IPS-18c (cell line): ENCODE measurements at regions not wholly inside any gene's neighbourhood (a gene's known extent, or its start where the extent isn't known, plus 50 kb on each side); places are given as distances from the start of the nearest gene placed in this dataset.
"Not testable (repeated sequence)": the region's sequence is repeated elsewhere in the genome, so short reads cannot be mapped to it uniquely, and the experiment has no call there.

Experiments
- H3K4me3 ChIP-seq: 2 replicates; pipeline ENCODE4 v1.7.0; 2013; ENCODE audit warnings: low read depth, mild to moderate bottlenecking, low read length, moderate library complexity; ENCODE audit not compliant: insufficient read depth
- H3K9me3 ChIP-seq: one replicate; pipeline ENCODE4 v1.6.1; 2013; ENCODE audit warnings: mild to moderate bottlenecking, low read length, moderate library complexity; ENCODE audit not compliant: control insufficient read depth, insufficient read depth

- Histone ChIP-seq H3K4me3 (no peak overlapping the region), H3K9me3 (no peaks in the 10 kb centered on the region)
Measured at GRCh38 chr10:23493711-23494110, 54.8 kb downstream of the OTUD1 start.

GRCh38 chr10:23496727-23497126 is 57.9 kb downstream of the OTUD1 start:
- no peak overlapping the region for H3K4me3 ChIP-seq
- no peaks in the 10 kb centered on the region for H3K9me3 ChIP-seq

GRCh38 chr10:23499372-23500132 is 60.7 kb downstream of the OTUD1 start:
- Histone ChIP-seq H3K4me3 (no peak overlapping the region), H3K9me3 (no peaks in the 10 kb centered on the region)

DNA sequence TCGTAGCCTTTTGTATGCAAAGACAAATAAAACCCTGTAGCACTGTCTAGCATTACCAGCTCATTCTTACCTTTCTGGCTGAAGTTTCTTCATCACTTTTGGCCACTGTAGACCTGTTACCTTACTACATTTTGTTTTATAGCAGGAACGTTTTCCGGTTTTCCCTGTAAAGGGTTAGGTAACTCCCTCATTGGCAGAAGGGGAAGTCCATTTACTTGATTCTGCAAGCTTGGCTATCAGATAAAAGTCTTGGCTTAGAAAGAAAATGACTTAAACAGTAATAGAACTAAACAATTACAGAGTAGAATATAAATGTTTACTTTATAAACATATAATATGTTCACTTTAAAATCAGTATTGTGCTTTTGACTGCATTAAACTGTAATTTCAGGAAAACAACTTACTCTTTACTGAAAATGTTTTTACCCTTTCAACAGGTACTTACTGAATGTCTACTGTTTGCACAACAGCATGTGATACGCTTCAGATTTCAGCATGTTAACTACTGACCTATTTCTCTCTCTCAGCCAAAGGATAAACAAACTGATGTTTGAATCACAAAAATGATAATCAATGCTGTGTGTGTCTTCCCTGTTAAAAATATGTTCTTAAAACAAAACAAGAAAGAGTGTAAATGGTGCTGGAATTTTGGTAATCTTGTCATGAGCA is 67.1 kb downstream of the OTUD1 start:
- no peaks in the 10 kb centered on the region for H3K9me3 ChIP-seq
- H3K4me3 ChIP-seq, result no peak overlapping the region

DNA sequence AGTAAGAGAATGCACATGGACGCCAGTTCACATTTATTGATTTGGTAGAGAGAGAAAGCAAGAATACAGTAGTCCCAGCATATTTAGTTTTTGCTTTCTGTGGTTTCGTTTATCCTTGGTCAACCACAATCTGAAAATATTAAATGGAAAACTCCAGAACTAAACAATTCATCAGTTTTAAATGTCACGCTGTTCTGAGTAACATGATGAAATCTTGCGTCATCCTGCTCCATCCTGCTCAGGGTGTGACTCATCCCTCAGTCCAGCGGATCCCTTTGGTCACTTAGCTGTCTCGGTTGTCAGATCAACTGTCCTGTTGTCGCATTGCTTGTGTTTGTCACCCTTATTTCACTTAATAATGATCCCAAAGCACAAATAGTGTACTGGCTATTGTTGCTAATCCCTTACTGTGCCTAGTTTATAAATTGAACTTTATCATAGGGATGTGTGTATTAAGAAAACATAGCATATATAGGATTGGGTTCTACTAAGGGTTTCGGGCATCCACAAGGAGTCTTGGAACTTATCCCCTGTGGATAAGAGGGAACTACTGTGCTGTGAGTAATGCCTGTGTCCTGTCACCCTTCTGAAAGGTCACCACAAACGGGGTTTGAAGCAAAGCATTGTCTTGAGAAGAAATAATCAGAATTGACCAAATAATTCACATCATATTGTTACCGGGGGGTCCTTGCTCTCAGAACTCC is 73.6 kb downstream of the OTUD1 start:
- Histone ChIP-seq H3K4me3 (no peak overlapping the region), H3K9me3 (peaks cover 2% of the 10 kb centered on the region)

GRCh38 chr10:23513621-23514020 is 74.7 kb downstream of the OTUD1 start:
- H3K4me3 ChIP-seq, H3K9me3 ChIP-seq: not testable (repeated sequence)

DNA sequence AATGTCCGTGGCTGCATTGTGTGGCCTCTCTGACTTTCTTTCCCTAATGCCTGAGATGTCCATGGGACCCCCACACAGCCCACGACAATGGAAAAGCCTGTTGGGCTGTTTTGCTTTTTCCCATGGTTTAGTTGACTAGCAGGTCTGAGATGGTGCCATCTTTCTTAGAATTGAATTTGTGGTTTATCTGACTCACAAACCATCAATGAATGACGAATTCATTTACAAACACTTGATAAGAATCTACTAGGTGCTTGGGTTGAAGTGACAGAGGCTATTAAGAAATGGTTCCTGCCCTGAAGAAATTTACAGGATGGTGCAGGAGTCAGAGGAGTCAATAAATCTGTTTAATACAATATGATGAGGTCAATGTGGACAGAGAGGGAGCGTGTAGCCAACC is 75.4 kb downstream of the OTUD1 start:
- Histone ChIP-seq H3K4me3 (no peak overlapping the region), H3K9me3 (peaks cover 2% of the 10 kb centered on the region)

DNA sequence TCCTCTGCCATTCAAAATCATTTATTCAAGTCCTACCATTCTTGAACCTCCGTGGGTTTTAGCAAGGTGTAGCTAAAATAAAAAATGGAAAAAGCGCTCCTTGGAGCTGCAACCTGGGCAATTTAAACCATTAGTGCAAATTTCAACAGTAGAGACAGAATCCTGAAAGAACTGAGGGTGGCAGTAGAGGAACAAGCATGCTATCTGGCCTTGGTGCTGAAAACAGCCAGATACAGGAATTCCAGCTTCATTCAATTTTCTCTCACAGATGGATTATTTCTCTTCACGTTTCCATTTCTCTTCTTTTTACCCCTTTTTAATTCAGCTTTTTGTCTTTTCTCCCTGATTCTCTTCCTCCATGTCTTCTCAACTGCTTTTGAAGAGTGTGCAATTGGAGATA is 77.7 kb downstream of the OTUD1 start:
- Histone ChIP-seq H3K4me3 (no peak overlapping the region), H3K9me3 (peaks cover 2% of the 10 kb centered on the region)

GRCh38 chr10:23517155-23517554 is 78.3 kb downstream of the OTUD1 start:
- Histone ChIP-seq H3K4me3 (no peak overlapping the region), H3K9me3 (no peaks in the 10 kb centered on the region)

DNA sequence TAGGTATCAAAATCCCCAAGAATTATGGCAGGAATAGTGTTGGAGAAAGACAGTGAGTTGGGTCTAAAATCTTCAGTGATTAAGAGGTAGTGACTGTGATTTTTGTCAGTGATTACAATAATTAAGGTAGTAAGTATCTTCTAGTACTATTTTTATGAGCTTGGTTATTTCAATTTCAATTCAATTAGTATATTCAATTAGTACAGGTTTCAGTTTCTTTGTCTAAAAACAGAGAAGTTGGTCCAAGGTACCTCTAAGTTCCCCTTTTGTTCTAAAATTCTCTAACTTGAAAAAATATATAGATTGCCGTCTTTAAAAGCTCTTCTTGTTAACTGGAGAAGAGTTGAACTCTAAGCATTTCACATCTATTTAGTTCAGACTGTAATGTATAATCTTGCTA is 82.9 kb downstream of the OTUD1 start:
- H3K4me3 ChIP-seq, result no peak overlapping the region
- H3K9me3 ChIP-seq, result no peaks in the 10 kb centered on the region

DNA sequence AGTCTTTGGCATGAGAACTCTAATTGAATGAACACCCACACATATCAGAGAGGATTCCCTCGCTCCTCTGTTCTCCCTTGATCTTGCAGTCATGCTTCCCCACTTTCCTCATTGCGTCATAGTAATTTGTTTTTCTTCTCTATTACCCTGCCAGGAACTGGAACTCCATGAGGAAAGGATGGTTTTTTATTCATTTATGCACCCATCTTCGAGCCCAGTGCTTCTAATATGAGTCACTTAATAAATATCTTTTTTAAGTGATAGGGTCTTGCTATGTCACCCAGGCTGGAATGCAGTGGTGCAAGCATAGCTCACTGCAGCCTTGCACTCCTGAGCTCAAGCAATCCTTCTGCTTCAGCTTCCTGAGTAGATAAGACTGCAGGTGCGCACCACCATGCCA is 83.5 kb downstream of the OTUD1 start:
- Histone ChIP-seq H3K4me3 (no peak overlapping the region), H3K9me3 (no peaks in the 10 kb centered on the region)

GRCh38 chr10:23523251-23523650 is 84.4 kb downstream of the OTUD1 start:
- H3K9me3 ChIP-seq, result no peaks in the 10 kb centered on the region
- H3K4me3 ChIP-seq, result no peak overlapping the region

GRCh38 chr10:23525406-23525805 is 86.5 kb downstream of the OTUD1 start:
- Histone ChIP-seq H3K4me3 (no peak overlapping the region), H3K9me3 (no peaks in the 10 kb centered on the region)

GRCh38 chr10:23528419-23528818 is 89.5 kb downstream of the OTUD1 start:
- Histone ChIP-seq H3K4me3 (no peak overlapping the region), H3K9me3 (no peaks in the 10 kb centered on the region)

DNA sequence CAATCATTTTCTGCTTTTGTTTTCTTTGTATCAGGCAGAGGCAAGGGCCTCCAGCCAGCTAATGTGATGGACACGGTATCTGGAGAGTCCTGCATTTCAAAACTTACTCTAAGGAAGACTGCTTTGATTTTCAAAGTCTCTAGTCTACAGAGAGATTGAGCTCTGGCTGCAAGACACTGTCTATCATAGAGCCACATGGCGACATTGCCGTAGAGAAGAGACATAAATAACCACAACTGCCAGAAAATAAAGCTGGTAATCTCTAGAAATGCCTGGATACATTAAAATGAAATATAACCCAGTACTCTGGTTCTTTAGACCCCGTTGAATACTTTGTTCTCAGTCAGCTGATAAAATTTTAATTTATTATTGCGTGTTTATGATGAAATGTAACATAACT is 90.8 kb downstream of the OTUD1 start:
- H3K4me3 ChIP-seq, result no peak overlapping the region

DNA sequence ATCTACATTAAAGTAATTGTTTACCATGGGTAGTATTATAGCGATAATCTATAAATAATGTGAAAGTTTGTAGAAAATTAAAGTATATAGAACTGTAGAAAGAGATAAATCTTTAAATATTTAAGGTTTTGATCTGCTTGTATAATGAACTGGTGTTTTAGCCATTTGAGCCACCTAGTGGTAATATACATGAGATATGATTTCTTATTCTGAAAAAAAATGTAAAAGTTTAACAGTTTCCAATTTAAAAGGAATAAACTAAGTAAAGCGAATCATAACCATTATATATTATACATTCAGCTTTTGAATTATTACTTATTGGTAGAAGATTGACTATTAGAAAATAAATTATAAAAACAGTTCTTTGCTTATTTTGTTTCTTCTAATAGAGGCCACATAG is 91.2 kb downstream of the OTUD1 start:
- Histone ChIP-seq H3K4me3 (no peak overlapping the region), H3K9me3 (no peaks in the 10 kb centered on the region)

More for the DNA sequence above, 90.8 kb downstream of the OTUD1 start:
- no peaks in the 10 kb centered on the region for H3K9me3 ChIP-seq

DNA sequence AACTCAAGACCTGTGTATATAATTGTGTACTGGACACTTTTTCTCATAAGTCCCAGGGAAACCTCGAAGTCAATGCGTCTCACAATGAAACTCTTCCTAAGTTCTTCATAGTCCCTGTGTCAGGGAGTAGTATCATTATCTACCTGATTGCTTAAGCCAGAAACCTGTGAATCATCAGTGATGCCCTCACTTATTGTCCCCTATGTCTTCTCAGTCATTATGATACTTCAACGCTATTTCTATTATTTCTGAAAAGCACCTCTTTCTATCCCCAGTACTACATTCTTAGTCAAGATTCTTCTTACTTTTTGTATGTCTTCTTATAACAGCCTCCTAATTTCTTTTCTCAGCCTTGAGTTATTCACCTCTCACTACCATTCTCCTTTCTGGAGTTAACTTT is 94.3 kb downstream of the OTUD1 start:
- Histone ChIP-seq H3K9me3 (no peaks in the 10 kb centered on the region), H3K4me3 (no peak overlapping the region)

GRCh38 chr10:23534326-23534725 is 95.5 kb downstream of the OTUD1 start:
- Histone ChIP-seq H3K4me3 (no peak overlapping the region), H3K9me3 (no peaks in the 10 kb centered on the region)
